Suprapubic skin (tissue), 4 donors: ENCODE measurements at regions not wholly inside any gene's neighbourhood (a gene's known extent, or its start where the extent isn't known, plus 50 kb on each side); places are given as distances from the start of the nearest gene placed in this dataset.
"Not testable (repeated sequence)": the region's sequence is repeated elsewhere in the genome, so short reads cannot be mapped to it uniquely, and the experiment has no call there.

ENCODE experiments used
- DNase-seq, 2 donors: peaks; one replicate each; pipeline ENCODE4 v3.0.0-alpha.2; 2019; ENCODE audit warnings: low spot score in 2 of 2
- H3K27ac ChIP-seq: fragments of 200-600 bp; sonication (generic); one replicate; pipeline ENCODE4 v1.5.1; 2019
- H3K27me3 ChIP-seq: fragments of 200-600 bp; sonication (generic); one replicate; pipeline ENCODE4 v1.5.1; 2019
- H3K36me3 ChIP-seq: fragments of 200-600 bp; sonication (generic); one replicate; pipeline ENCODE4 v1.5.1; 2019
- H3K4me1 ChIP-seq: fragments of 200-600 bp; sonication (generic); one replicate; pipeline ENCODE4 v1.5.1; 2019
- H3K4me3 ChIP-seq: fragments of 200-600 bp; sonication (generic); one replicate; pipeline ENCODE4 v1.5.1; 2019; ENCODE audit warnings: mild to moderate bottlenecking
- H3K9me3 ChIP-seq: fragments of 200-600 bp; sonication (generic); one replicate; pipeline ENCODE4 v1.5.1; 2019
- EP300 ChIP-seq: sonication (generic); formaldehyde crosslinking; IDR thresholded peaks from one replicate; pipeline ENCODE4 v1.6.1; 2017; ENCODE audit warnings: antibody characterized with exemption
- POLR2A ChIP-seq, 2 donors: fragments of 450-650 bp; IDR thresholded peaks; one replicate each; pipeline ENCODE4 v1.6.1; 2017; ENCODE audit warnings: antibody characterized with exemption in 2 of 2, mild to moderate bottlenecking in 2 of 2, moderate library complexity in 2 of 2
- POLR2AphosphoS5 ChIP-seq, 3 donors: sonication (generic); formaldehyde crosslinking; IDR thresholded peaks; one replicate each; pipeline ENCODE4 v1.6.1; 2017; ENCODE audit warnings: antibody characterized with exemption in 3 of 3
- WGBS: methylation state at CpG from one replicate; pipeline ENCODE4 v1.1.5; 2018; 5-methylcytosine and 5-hydroxymethylcytosine counted together
- TF ChIP-seq, protein P1 (sequence below), 2 donors: fragments of 200-600 bp in 1 of 2; fragments of 450-650 bp in 1 of 2; sonication (generic) in 1 of 2; IDR thresholded peaks; one replicate each; pipeline ENCODE4 v1.5.1; 2016 to 2019; ENCODE audit warnings: antibody characterized with exemption in 2 of 2, mild to moderate bottlenecking in 1 of 2, moderate library complexity in 1 of 2

DNA sequence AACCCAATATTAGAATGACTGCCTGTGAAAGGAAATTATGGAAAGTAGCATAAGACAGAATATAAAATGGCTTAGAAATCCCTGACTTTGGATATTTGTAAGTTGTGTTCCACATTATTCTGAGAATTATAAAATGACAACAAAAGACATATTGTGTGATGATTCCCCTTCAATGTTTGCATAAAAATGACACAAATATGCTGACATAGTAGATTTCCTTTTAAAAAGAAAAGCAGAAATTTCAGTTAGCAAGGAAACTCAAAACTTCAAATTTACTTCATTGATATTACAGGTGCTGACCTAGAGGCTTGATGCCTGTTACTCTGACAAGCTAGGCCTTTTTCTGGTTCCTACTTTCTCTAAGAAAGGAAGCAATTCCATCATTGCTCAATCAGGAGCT is 816.9 kb upstream of the HS3ST5 start:
- H3K27ac ChIP-seq: no peak overlapping the region
- no peaks in the 10 kb centered on the region for H3K27me3 ChIP-seq
- H3K9me3 ChIP-seq: no peaks in the 10 kb centered on the region
- TF ChIP-seq POLR2AphosphoS5 (IDR thresholded peaks at IDR 0.05) (no peak), EP300 (no peak), POLR2A (IDR thresholded peaks at IDR 0.05) (no peak)
- TF ChIP-seq, protein P1, sequence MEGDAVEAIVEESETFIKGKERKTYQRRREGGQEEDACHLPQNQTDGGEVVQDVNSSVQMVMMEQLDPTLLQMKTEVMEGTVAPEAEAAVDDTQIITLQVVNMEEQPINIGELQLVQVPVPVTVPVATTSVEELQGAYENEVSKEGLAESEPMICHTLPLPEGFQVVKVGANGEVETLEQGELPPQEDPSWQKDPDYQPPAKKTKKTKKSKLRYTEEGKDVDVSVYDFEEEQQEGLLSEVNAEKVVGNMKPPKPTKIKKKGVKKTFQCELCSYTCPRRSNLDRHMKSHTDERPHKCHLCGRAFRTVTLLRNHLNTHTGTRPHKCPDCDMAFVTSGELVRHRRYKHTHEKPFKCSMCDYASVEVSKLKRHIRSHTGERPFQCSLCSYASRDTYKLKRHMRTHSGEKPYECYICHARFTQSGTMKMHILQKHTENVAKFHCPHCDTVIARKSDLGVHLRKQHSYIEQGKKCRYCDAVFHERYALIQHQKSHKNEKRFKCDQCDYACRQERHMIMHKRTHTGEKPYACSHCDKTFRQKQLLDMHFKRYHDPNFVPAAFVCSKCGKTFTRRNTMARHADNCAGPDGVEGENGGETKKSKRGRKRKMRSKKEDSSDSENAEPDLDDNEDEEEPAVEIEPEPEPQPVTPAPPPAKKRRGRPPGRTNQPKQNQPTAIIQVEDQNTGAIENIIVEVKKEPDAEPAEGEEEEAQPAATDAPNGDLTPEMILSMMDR (IDR thresholded peaks at IDR 0.05): no peak
- no peaks in the 10 kb centered on the region for H3K4me1 ChIP-seq
- H3K4me3 ChIP-seq: no peak overlapping the region
- no peaks in the 10 kb centered on the region for H3K36me3 ChIP-seq
- no peak for DNase-seq

DNA sequence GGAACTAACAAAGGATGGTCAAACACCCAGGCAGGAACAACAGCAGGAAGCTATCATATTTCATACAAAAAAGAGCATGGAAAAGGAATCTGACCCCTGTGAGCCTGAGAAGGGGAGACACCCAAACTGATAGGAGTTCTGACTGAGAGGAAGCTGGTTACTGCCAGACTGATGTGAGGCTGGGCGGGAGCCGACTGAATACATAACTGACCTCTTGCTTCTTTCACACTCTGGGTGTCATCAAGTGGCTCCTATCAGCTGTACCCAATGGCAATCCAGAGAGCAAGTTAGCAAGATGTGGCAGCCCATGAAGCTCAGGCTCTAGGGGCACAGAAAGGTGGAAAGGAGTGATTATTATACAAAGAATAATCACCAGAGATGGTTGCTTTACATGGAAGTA is 795.1 kb upstream of the HS3ST5 start:
- H3K4me3 ChIP-seq: no peak overlapping the region
- WGBS: 59% methylated on average over 2 of the region's 2 CpGs
- H3K9me3 ChIP-seq: no peaks in the 10 kb centered on the region
- H3K36me3 ChIP-seq: no peaks in the 10 kb centered on the region
- no peaks in the 10 kb centered on the region for H3K27me3 ChIP-seq
- no peaks in the 10 kb centered on the region for H3K4me1 ChIP-seq
- no peak for TF ChIP-seq POLR2A (IDR thresholded peaks at IDR 0.05)
- TF ChIP-seq, protein P1 (IDR thresholded peaks at IDR 0.05): no peak
- no peak for TF ChIP-seq POLR2AphosphoS5 (IDR thresholded peaks at IDR 0.05)
- TF ChIP-seq EP300: no peak
- DNase-seq: no peak
- H3K27ac ChIP-seq: no peak overlapping the region

GRCh38 chr6:115133790-115134189 is 791.0 kb upstream of the HS3ST5 start:
- Histone ChIP-seq H3K4me3 (no peak overlapping the region), H3K4me1 (no peaks in the 10 kb centered on the region), H3K36me3 (no peaks in the 10 kb centered on the region), H3K27ac (no peak overlapping the region), H3K27me3 (no peaks in the 10 kb centered on the region), H3K9me3 (no peaks in the 10 kb centered on the region)
- WGBS: 93% methylated on average over 2 of the region's 2 CpGs
- DNase-seq: no peak
- TF ChIP-seq EP300 (no peak), POLR2A (IDR thresholded peaks at IDR 0.05) (no peak), POLR2AphosphoS5 (IDR thresholded peaks at IDR 0.05) (no peak)
- TF ChIP-seq, protein P1 (IDR thresholded peaks at IDR 0.05): no peak

DNA sequence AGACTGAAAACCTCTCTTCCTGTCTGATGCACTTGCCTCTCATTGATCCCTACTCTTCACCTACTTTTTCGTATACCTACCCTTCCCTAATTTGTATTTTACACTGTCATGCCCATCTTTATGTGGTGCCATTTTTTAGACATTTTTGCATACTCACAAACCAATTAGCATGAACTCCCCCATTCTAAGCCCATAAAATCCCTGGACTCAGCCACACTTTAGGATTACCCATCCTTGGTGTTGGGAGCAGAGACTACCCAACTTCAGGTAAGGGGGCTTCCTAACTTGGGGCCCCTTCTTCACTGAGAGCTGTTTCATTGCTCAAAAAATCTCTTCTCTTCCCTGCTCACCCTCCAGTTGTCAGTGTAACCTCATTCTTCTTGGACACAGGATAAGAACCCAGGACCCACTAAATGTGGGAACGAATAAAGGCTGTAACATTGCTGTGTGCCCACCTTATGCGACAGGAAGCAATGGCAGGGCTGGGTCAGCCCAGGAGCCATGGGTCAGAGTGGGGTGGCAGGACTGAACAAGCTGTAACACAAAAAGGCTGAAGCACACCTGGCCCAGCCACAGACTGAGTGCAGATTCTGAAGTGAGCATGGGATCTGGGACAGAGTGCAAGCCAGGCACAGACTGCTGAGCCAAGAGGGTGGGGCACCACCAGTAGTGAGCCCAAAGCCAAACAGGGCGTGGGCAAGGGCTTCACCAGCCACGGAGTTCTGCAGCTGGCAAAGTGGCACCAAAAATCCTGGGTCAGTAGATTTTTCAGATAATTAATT is 789.1 kb upstream of the HS3ST5 start:
- Histone ChIP-seq H3K36me3 (no peaks in the 10 kb centered on the region), H3K27ac (no peak overlapping the region), H3K4me1 (no peaks in the 10 kb centered on the region), H3K4me3 (no peak overlapping the region), H3K27me3 (no peaks in the 10 kb centered on the region), H3K9me3 (no peaks in the 10 kb centered on the region)
- WGBS: 69% methylated on average over 5 of the region's 5 CpGs
- DNase-seq: no peak
- TF ChIP-seq POLR2AphosphoS5 (IDR thresholded peaks at IDR 0.05) (no peak), POLR2A (IDR thresholded peaks at IDR 0.05) (no peak), EP300 (no peak)
- TF ChIP-seq, protein P1 (IDR thresholded peaks at IDR 0.05): no peak

DNA sequence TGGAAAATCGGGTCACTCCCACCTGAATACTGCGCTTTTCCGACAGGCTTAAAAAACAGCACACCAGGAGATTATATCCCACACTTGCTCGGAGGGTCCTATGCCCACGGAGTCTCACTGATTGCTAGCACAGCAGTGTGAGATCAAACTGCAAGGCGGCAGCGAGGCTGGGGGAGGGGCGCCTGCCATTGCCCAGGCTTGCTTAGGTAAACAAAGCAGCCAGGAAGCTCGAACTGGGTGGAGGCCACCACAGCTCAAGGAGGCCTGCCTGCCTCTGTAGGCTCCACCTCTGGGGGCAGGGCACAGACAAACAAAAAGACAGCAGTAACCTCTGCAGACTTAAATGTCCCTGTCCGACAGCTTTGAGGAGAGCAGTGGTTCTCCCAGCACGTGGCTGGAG is 778.7 kb upstream of the HS3ST5 start:
- not testable (repeated sequence) for H3K27ac ChIP-seq, H3K27me3 ChIP-seq, H3K9me3 ChIP-seq, H3K36me3 ChIP-seq, H3K4me1 ChIP-seq, H3K4me3 ChIP-seq, DNase-seq
- WGBS: 97% methylated on average over 9 of the region's 11 CpGs

DNA sequence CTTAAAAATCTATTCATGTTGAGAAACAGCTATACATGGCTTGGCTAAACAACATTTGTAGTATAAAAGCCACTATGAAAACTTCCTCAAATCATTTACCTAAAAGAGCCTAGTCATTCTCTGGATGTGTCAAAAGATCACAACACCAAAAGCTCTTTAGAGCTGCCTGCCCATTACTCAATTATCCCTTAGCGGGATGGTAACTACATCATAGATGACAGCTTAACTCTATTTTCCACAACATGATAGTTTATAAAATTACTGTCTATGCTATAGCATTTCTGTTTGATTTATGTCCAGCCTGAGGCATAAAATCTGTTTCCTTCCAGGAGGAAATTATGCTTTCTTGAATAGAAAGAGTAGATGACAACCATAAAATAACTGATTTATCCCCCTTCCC is 777.6 kb upstream of the HS3ST5 start:
- 47% methylated on average over 1 of the region's 1 CpG for WGBS
- DNase-seq: no peak
- H3K36me3 ChIP-seq: no peaks in the 10 kb centered on the region
- no peaks in the 10 kb centered on the region for H3K27me3 ChIP-seq
- no peak overlapping the region for H3K27ac ChIP-seq
- H3K4me3 ChIP-seq: no peak overlapping the region
- no peaks in the 10 kb centered on the region for H3K4me1 ChIP-seq
- no peaks in the 10 kb centered on the region for H3K9me3 ChIP-seq
- TF ChIP-seq EP300 (no peak), POLR2AphosphoS5 (IDR thresholded peaks at IDR 0.05) (no peak), POLR2A (IDR thresholded peaks at IDR 0.05) (no peak)
- TF ChIP-seq, protein P1 (IDR thresholded peaks at IDR 0.05): no peak
